DMS153 treated with DMSO at 0.1 percent for 48 hours (cell line): ENCODE measurements at regions not wholly inside any gene's neighbourhood (a gene's known extent, or its start where the extent isn't known, plus 50 kb on each side); places are given as distances from the start of the nearest gene placed in this dataset.

Source experiments
- DNase-seq: peaks from one replicate; lab custom pipeline; 2025; ENCODE audit not compliant: unreplicated experiment; lab: John Stamatoyannopoulos, UW

- DNase-seq = no peak
These were observed 245.8 kb upstream of the JAG1 start for GRCh38 chr20:10919396-10920140.

- DNase-seq = no peak
These were observed 246.6 kb upstream of the JAG1 start for GRCh38 chr20:10920396-10920795.

GRCh38 chr20:10921491-10922010 is 247.8 kb upstream of the JAG1 start:
- DNase-seq = no peak

GRCh38 chr20:10922506-10922905 is 248.7 kb upstream of the JAG1 start:
- no peak for DNase-seq

GRCh38 chr20:10922941-10923340 is 249.1 kb upstream of the JAG1 start:
- DNase-seq = no peak

- peak; percentile 11 for DNase-seq
These were observed 250.9 kb upstream of the JAG1 start for GRCh38 chr20:10924644-10925201.

GRCh38 chr20:10925767-10926166 is 252.0 kb upstream of the JAG1 start:
- no peak for DNase-seq

- no peak for DNase-seq
These were observed 253.3 kb upstream of the JAG1 start for GRCh38 chr20:10927011-10927583.

- no peak for DNase-seq
These were observed 254.4 kb upstream of the JAG1 start for GRCh38 chr20:10927936-10928840.

GRCh38 chr20:10928841-10929421 is 255.1 kb upstream of the JAG1 start:
- DNase-seq = no peak

GRCh38 chr20:10935658-10936402 is 262.0 kb upstream of the JAG1 start:
- DNase-seq = no peak

- DNase-seq = no peak
These were observed 263.0 kb upstream of the JAG1 start for GRCh38 chr20:10936786-10937185.

- no peak for DNase-seq
These were observed 265.6 kb upstream of the JAG1 start for GRCh38 chr20:10939331-10939941.

GRCh38 chr20:10940941-10941340 is 267.1 kb upstream of the JAG1 start:
- no peak for DNase-seq

GRCh38 chr20:10943686-10944265 is 270.0 kb upstream of the JAG1 start:
- DNase-seq = no peak

GRCh38 chr20:10946124-10946880 is 272.5 kb upstream of the JAG1 start:
- DNase-seq = no peak

- no peak for DNase-seq
These were observed 273.9 kb upstream of the JAG1 start for GRCh38 chr20:10947726-10948125.

- DNase-seq = no peak
These were observed 276.4 kb upstream of the JAG1 start for GRCh38 chr20:10949930-10950783.
